GM19324 (cell line): ENCODE measurements at regions not wholly inside any gene's neighbourhood (a gene's known extent, or its start where the extent isn't known, plus 50 kb on each side); places are given as distances from the start of the nearest gene placed in this dataset.

ENCODE experiments used
- ATAC-seq: cut with Tn5 transposase; IDR thresholded peaks from one replicate; pipeline ENCODE4 v1.9.1; 2021; ENCODE audit warnings: mild to moderate bottlenecking, moderate library complexity; ENCODE audit not compliant: unreplicated experiment, low FRiP score

DNA sequence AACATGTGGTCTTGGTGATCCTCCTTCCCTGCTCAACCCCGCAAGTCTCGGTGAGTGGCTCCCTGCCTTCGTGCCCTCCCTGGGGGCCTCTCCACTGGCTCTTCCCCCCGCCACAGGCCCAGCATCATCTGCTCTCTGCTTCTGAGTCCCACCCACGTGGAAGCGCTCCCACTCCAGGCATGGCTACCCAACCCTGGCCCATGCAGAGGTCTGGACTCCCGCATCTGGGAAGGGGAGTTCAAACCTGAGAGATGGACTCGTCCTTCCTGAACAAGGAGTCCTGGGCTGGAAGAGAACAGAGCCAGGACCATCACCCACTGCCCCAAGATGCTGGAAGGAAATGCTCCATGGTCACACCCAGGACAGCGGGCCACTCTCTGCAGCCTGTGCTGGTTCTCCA, 90.8 kb downstream of the DHCR7 start:
- no peak for ATAC-seq

DNA sequence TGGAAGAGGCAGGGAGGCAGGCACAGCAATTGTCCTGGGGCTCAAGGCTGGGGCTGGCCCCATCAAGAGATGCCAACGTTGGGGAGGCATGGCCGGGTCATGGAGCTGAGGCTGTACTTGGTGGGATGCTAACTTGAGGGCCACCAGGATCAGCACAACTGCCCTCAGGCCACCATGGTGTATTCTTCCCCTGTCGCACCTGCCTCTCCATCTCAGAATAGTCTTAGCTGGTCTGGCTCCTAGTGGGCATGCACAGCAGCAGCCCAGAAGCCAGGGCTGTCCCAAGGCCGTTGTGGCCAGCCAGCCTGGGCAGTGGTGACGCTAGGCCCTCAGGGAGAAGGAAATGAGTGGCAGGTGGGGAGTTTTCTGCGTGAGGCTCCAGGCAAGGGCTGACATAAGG, 91.3 kb downstream of the DHCR7 start:
- no peak for ATAC-seq

DNA sequence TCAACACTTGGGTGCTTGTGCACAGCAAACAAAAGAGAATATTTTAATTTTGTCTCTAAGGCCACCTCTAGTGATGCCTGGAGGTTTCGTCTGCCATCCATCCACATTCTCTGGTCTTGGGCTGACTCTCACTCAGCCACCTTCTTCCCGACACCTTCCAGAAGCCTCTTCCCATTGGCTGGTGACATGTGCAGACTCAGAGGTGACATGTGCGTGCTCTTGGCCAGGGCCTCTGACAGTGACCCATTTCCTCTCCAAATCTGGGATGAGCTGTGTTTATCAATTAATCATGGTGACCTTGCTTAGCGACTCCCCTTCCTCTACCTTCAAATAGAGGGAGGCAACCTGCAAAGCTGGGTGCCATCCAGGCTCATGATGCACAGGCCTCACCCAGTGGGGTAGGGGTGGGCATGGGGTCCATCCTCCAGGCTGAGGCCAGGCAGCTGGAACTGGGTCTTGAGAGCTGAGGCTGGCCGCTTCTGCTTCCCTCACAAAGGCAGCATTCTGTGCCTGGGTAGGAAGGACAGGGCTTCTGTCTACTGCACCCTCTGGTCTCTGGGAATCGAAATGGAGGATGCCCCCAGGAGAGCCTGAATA, 91.8 kb downstream of the DHCR7 start:
- ATAC-seq = no peak

DNA sequence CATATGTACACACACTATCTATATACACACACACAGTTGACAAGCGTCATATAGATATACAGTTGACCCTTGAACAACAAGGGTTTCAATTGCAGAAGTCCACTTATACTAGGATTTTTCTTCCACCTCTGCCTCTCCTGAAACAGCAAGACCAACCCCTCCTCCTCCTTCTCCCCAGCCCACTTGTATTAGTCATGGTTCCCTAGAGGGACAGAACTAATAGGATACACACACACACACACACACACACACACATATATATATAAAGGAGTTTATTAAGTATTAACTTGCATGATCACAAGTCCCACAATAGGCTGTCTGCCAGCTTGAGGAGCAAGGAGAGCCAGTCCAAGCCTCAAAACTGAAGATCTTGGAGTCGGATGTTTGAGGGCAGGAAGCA, 92.9 kb downstream of the DHCR7 start:
- ATAC-seq = no peak

DNA sequence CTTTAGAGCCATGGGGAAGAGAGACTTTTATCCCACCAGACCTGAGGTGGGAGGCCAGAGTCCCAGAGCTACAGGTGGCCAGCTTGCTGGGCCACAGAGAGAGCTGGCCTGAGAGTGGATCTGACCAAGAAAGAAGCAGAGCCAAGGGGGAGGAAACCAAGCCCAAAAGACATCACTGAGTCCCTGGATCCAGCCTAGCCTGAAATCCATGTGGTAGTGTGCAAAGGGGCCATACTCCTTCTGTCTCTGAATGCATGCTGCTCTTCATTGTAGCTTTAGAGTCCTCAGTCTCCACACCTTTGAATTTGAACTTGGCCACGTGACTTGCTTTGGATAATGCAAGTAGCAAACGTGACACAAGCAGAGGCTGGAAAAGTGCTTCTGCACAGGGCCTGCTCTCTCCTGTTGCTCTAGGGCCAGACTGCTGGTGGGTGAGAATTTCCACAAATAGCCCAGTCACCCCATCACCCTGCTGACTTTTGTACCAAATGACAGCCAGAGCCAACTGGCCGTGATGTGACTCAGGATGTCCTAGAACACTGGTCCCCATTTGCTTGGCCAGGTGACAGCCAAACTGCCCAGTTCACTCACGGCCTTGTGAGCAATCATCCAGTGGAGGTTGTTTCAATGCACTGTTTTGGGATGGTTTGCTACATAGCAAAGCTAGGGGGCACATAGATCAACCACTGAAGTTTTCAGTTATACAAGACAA, 93.6 kb downstream of the DHCR7 start:
- no peak for ATAC-seq

DNA sequence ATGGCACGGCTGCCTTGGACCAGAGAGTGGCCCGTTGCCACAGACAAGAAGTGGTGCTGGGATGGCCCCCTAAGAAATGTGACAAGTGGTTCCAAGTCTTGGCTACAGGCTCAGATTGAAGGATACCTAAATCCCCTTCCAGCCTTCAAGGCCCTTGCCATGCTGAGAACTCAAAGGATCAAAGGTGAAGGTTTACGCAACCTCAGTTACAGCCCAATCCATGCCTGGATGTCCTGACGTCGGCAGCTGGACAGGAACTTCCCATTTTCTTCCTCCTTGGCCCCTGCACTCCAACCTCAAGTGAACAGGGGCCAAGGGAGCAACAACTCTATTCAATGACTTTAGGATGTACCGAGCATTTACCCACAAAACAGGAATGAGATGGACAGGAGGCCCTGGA, 95.4 kb downstream of the DHCR7 start:
- ATAC-seq = no peak

DNA sequence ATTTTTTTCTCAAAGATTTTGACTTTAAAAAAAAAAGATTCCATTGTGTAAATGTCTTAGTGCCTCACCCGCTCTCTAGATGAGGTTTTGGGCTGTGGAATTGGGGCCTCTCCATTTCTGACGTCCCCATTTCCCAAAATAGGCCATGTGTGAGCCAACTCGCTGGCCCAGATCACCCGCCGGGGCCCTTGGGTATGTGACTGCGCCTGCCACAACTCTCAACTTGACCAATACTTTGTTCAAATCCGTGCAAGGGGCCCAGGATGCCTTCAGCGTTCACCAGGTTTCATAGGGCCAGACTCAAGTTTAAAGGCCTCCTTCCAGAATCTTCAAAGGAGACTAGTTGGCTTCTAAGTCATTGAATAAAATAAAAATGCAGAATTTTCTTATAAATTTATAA, 96.0 kb downstream of the DHCR7 start:
- ATAC-seq = no peak

DNA sequence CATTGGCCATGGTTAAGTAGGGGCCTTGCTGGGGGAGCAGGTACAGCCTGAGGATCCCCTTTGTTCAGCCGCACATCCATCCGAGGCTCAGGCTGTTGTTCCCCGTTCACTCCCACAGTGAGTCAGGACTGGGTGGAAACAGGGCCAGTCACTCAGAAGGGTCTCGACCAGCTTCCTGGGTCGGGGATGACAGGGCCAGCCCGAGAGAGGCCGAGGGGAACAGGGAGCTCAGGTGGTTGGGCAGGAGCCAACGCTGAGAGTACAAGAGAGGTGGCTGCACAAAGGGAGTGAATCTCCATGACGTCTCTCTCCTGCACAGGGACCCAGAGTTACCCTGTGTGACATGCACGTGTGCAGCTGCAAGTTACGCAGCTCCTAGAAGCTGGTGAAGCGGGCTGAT, 97.2 kb upstream of the SHANK2 start:
- ATAC-seq = no peak

DNA sequence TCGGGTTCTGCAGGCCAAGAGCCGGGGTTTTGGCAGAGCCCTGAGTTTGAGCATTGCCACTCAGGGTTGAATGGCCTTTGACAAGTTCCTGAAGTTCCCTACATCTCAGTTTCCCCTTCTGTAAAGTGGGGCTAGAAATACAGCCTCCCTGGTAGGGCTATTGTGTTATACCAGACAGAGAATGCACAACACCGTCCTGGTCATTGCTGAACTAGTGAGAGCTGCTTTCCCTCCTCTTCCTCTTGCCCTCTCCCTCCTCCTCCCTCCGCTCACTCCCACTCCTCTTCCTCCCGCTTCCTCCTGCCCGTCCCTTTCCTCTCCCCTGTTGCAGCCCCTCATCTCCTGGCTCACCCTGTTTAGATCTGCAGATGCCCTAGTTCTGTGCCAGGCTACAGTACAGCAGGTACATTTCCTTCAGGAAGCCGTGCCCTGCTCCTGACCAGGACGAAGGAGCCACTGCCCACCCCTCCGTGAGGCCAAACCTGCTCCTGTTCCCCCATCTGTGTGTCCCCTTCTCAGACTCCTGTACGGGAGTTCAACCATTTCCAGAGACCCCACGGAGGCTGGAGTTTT, 91.5 kb upstream of the SHANK2 start:
- no peak for ATAC-seq

DNA sequence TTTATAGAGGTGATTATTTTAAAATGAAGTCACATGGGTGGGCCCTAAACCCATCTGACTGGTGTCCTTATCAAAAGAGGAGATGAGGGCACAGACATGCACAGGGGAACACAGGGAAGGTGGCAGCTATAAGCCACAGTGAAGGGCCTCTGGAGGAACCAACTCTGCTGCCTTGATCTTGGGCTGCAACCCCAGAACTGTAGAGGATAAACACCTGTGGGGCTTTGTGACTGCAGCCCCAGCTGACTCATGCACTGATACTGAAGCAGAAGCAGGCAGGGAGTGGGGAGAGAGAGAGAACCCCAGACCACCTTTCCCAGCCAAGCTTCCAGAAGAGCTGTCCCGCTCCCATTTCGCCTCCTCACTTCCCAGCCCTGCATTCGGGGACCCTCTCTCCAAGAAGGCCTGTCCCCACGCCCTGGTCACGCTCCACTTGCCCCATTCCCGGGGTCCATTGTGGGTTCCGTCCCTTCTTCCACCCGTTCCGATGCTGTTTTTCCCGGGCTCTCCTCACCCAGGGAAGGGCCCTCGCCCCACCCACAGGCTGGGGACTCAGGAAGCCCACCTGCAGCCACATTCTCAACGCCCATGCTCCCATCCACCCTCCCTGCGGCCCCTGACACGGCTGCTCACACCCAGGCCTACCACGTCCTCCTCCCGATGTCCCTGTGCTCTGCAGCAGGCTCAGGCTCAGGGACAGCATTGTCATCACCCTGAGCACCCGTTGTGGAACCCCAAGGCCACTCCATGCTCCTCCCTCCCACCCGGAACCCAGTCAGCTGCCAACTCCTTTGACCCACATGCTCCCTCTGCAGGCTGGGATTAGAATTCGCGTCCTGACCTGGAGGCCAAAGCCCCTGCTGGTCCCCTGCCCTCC, 90.8 kb upstream of the SHANK2 start:
- no peak for ATAC-seq

DNA sequence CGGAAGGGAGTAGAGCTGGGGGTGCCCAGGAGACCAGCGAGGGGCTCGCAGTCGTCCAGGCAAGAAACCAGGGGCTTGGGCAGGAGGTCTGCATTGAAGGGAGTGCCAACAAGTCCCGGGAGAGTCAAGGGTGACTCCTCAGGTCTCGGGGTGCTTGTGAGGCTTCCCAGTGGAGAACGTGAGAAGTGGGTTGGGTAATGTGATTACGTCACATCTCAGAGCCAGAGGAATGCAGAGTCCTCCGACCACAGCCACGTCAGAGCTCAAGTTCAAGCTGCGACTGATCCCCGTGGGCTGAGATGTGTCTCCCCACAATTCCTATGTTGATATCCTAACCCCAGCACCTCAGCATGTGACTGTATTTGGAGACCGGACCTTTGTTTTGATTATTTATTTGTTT, 89.7 kb upstream of the SHANK2 start:
- ATAC-seq = no peak

DNA sequence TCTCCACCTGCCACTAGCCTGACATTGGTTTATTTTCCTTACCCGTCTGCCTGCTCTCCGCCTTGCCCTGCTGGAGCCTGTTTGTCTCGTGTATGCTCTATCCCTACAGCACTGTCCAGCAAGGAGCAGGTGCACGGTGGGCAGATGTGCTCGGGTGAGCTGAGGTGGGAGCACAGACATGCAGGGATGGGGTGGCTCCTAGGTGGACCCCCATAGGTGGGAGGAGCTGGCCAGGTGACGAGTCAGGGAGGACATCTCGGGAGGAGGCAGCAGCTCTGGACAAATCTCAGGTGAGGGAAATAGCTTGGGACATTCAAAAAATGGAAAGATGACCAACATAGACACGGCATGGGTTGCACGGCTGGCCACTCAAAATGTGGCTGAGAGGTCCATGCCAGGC, 89.2 kb upstream of the SHANK2 start:
- ATAC-seq = no peak

DNA sequence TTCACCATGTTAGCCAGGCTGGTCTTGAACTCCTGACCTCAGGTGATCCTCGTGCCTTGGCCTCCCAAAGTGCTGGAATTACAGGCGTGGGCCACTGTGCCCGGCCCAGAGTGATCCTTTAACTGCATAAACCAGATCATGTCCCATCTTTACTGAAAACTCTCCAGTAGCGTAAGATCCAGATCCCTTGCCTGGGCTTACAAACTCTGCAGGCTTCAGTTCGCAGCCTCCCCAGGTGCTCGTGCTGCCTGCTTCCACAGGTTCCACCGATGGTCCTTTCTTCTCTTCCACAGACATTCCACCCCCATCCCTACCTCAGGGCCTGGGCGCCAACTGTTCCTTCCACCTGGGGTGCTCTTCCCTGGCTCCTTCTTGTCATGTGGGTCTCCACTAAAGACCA, 88.8 kb upstream of the SHANK2 start:
- ATAC-seq = no peak

DNA sequence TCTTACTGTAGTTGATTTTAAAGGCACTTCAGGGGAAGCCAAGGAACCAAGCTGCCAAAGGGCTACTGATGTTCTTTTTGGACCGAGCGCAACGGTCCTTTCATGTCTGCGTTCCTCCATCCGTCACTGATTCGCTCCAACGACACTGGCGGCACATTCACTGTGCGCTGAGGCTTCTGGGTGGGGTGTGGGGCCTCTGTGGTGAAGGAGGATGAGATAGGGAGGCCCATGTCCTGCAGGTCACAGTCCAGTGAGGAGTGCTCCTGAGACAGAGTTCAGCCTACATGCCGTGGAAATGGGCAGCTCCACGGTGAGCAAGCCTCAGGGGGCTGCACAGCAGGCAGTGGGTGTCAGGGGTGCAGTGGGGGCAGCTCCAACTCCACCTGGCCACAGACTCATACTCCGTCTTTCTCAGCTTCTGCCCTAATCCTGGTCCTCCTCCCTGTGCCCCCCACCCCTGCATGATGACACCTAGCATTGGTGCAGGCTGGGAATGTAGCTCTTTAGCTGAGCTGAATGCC, 87.8 kb upstream of the SHANK2 start:
- no peak for ATAC-seq

DNA sequence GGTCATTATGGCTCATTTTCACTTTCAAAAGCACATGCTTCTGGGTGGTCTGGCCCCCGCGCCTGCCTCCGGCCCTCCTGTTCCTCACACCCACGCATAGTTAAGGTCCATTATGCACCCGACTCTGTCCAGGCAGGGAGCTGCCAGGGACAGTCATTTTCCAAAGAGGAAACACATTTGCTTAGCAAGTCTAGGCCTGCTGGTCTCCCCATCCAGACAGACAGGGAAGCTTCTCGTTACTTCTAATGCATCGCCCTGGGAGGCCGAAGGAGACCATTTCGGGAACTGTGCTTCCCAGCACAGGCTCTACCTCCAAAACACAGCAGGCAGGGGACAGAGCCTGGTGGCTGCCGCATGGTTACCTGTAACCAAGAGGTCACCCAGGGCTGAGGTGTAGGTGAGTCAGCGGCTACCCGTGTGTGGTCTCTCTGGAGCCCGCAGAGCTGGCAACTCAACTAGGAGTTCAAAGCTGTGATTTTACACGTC, 87.1 kb upstream of the SHANK2 start:
- ATAC-seq = no peak

DNA sequence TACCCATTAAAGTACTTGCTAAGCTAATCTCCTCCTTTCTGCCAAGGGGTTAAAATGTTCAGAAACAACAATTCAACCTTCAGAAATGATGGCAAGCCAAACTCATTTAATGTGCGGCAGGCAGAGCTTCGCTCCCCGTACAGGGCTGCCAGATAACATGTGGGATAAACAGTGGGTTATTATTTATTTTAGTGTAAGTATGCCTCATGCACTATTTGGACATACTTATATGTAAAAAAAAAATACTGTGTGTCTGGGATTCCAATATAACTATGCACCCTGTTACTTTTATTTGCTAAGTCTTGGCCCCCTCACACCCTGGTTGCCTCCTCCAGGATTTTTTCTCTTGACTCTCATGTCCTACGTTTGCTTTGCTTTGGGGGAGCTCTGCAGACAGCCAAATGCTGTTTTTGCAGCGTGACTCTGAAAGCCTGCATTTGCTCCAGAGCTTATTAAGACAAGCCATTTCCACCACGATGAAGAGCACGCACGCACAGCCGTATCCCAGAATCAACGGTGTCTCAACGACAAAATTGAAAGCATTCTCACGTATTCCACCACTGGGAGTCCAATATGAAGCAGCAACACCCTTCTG, 86.5 kb upstream of the SHANK2 start:
- no peak for ATAC-seq

DNA sequence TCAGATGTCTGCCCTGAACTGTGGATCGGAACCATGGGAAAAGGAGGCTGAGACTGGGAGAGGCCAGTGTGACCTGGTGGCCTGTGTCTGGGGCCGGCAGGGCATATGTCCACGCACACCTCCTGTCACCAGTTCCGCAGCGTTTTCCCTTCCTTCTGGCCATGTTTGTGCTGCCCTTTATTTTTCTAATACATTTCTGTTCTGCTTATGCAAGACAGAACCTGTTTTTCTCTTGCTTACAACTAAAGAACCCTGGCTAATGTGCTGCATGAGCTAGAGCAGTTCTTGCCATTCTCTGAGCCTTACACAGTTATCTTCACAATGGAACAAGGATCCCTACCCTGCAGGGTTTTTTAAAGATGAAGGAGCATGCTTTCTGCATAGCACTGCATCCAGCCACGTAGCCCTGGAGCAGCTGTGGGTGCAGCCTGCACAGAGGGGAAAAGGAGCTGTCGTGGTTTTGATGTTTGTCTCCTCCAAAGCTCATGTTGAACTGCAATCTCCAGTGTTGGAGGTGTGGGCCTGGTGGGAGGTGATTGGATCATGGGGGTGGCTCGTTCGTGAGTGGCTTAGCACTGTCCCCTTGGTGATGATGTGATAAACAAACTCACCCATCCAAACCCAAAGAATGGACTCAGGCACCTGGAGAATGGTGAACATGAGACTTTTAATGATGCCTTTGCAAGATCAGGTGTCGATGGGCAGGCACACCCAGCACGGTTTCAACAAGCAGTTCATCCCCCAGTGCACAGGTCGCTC, 84.8 kb upstream of the SHANK2 start:
- ATAC-seq = no peak

DNA sequence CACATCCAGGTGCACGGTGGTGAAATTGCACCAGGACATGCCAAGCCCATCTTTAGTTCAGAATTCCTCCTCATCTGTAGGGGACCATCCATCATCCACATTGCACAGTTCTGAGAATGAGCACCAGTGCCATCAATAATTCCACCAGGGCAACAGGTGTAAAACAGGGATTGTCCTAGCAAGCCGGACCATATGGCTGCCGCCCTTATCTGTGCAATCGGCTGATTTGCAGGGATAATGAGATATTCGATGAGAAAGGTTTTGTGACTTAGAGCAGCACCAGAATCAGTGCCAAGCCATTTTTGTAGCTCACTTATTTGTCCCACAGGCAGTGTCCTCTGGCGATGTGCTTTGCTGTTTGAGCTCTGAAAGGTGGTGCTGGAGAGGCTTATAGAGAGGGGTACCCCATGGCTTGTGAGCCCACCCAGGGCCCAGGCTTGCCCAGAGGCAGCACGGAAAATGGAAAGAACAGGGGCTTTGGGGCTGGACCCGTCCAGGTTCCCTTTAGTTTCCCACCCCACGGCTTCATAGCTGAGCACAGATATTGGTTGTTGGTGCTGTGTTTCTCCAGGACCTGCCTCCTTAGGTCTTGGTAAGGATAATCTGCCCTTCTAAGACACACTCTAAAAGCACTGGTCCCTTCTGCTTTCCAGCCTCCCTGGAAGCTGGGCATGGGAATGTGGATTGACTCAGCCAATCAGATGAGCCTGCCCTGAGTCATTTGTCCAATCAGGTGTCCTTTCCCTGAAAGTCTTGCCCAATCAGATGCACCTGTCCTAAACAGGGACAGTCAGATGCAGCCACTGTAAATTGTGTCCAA, 84.0 kb upstream of the SHANK2 start:
- no peak for ATAC-seq

DNA sequence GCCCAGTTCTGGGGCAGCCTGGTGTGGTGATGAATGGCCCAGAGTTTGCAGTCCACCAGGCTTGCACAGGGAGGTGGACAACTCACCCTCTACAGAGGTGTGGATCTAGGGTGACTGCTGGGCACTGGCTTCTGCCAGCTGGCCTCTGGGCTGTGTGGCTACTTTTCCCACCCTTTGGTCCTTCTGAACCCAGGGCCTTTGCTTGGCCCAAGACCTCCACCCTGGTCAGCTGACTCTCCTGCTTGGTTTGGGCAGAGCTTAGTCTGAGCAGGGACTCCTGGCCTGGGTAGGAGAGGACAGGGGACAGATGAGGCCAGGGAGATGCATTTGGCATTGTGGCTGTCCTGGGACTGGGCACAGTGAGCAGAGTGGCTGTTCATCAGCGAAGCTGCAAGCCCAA, 83.0 kb upstream of the SHANK2 start:
- ATAC-seq = no peak
